Naive B cell (primary cell): ENCODE measurements at regions not wholly inside any gene's neighbourhood (a gene's known extent, or its start where the extent isn't known, plus 50 kb on each side); places are given as distances from the start of the nearest gene placed in this dataset.

Experiments
- ATAC-seq, 2 donors: fragments of 150-1000 bp; cut with Tn5 transposase; 2 replicates each; pipeline ENCODE4 v1.10.0; 2021; ENCODE audit warnings: low read depth in 2 of 2, mild to moderate bottlenecking in 2 of 2, moderate library complexity in 2 of 2
- DNase-seq: peaks from one replicate; pipeline ENCODE4 v3.0.0; 2022
- H3K27ac Mint-ChIP-seq, 6 donors: one replicate each; pipeline ENCODE4 v1.8.0; 2020 to 2022; ENCODE audit warnings: mild to moderate bottlenecking in 6 of 6, mixed read lengths in 6 of 6, moderate library complexity in 5 of 6, inconsistent platforms in 2 of 6
- H3K27me3 Mint-ChIP-seq, 3 donors: one replicate each; pipeline ENCODE4 v1.8.0; 2021 to 2022; ENCODE audit warnings: mixed read lengths in 3 of 3, mild to moderate bottlenecking in 1 of 3
- H3K36me3 Mint-ChIP-seq, 2 donors: one replicate each; pipeline ENCODE4 v1.8.0; 2020 to 2022; ENCODE audit warnings: mixed read lengths in 2 of 2, inconsistent platforms in 1 of 2, mild to moderate bottlenecking in 1 of 2
- H3K4me1 Mint-ChIP-seq, 3 donors: one replicate each; pipeline ENCODE4 v1.8.0; 2020 to 2022; ENCODE audit warnings: mixed read lengths in 3 of 3, inconsistent platforms in 1 of 3, mild to moderate bottlenecking in 1 of 3, moderate library complexity in 1 of 3
- H3K4me3 Mint-ChIP-seq, 8 donors: one replicate each; pipeline ENCODE4 v1.8.0; 2020 to 2022; ENCODE audit warnings: mild to moderate bottlenecking in 8 of 8, mixed read lengths in 8 of 8, moderate library complexity in 8 of 8, inconsistent platforms in 2 of 8
- H3K9me3 Mint-ChIP-seq, 7 donors: one replicate each; pipeline ENCODE4 v1.8.0; 2020 to 2022; ENCODE audit warnings: mixed read lengths in 7 of 7, mild to moderate bottlenecking in 5 of 7, inconsistent platforms in 2 of 7, moderate library complexity in 1 of 7

GRCh38 chr21:27596196-27596595, 629.3 kb upstream of the ADAMTS5 start:
- no peak for DNase-seq
- H3K27me3 Mint-ChIP-seq = no peaks in the 10 kb centered on the region

GRCh38 chr21:27595716-27596115, 628.8 kb upstream of the ADAMTS5 start:
- Mint-ChIP-seq H3K4me1 (no peaks in the 10 kb centered on the region), H3K27me3 (no peaks in the 10 kb centered on the region), H3K27ac (no peak overlapping the region), H3K4me3 (no peak overlapping the region), H3K36me3 (no peaks in the 10 kb centered on the region), H3K9me3 (peaks cover 0 to 12% (median 5%) of the 10 kb centered on the region in 7 donors)
- no peak for ATAC-seq
- DNase-seq = no peak

More at GRCh38 chr21:27596196-27596595, 629.3 kb upstream of the ADAMTS5 start:
- no peak overlapping the region for H3K4me3 Mint-ChIP-seq
- peaks cover 0 to 12% (median 5%) of the 10 kb centered on the region in 7 donors for H3K9me3 Mint-ChIP-seq
- H3K4me1 Mint-ChIP-seq = no peaks in the 10 kb centered on the region
- ATAC-seq = no peak
- H3K36me3 Mint-ChIP-seq = no peaks in the 10 kb centered on the region
- no peak overlapping the region for H3K27ac Mint-ChIP-seq

- H3K27me3 Mint-ChIP-seq = no peaks in the 10 kb centered on the region
- DNase-seq = no peak
- H3K9me3 Mint-ChIP-seq = peaks cover 0 to 3% (median 0%) of the 10 kb centered on the region in 7 donors
- H3K4me1 Mint-ChIP-seq = no peaks in the 10 kb centered on the region
- no peak overlapping the region for H3K27ac Mint-ChIP-seq
- H3K4me3 Mint-ChIP-seq = no peak overlapping the region
- no peaks in the 10 kb centered on the region for H3K36me3 Mint-ChIP-seq
- no peak for ATAC-seq
These were observed 623.4 kb upstream of the ADAMTS5 start for GRCh38 chr21:27590271-27590670.

- peaks cover 0 to 3% (median 0%) of the 10 kb centered on the region in 7 donors for H3K9me3 Mint-ChIP-seq
- no peaks in the 10 kb centered on the region for H3K4me1 Mint-ChIP-seq
- no peaks in the 10 kb centered on the region for H3K27me3 Mint-ChIP-seq
- no peaks in the 10 kb centered on the region for H3K36me3 Mint-ChIP-seq
- H3K4me3 Mint-ChIP-seq = no peak overlapping the region
- no peak overlapping the region for H3K27ac Mint-ChIP-seq
- ATAC-seq (no peak), DNase-seq (no peak)
These were observed 622.9 kb upstream of the ADAMTS5 start for GRCh38 chr21:27589781-27590180.

DNA sequence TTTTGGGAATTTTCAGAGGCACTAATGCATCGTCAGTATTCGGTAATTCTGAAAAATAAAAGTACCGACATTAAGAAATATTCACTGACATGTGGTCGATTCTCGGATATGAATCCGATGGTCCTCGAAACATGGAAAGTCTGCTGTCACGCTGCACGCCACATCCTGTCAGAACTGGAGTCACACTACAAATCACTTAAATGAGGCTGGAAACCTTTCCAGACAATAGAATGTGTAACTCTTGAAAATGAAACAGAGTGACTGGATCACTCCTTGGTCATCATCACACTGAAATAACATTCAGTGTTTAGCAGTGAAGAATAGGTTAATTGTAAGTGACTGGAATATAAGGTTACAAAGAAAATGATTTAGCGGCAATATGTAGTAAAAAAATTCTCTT, 620.1 kb upstream of the ADAMTS5 start:
- ATAC-seq = no peak
- no peak overlapping the region for H3K27ac Mint-ChIP-seq
- DNase-seq = no peak
- H3K36me3 Mint-ChIP-seq = no peaks in the 10 kb centered on the region
- no peaks in the 10 kb centered on the region for H3K27me3 Mint-ChIP-seq
- no peaks in the 10 kb centered on the region for H3K4me1 Mint-ChIP-seq
- H3K4me3 Mint-ChIP-seq = no peak overlapping the region
- H3K9me3 Mint-ChIP-seq = peaks cover 0 to 3% (median 0%) of the 10 kb centered on the region in 7 donors

DNA sequence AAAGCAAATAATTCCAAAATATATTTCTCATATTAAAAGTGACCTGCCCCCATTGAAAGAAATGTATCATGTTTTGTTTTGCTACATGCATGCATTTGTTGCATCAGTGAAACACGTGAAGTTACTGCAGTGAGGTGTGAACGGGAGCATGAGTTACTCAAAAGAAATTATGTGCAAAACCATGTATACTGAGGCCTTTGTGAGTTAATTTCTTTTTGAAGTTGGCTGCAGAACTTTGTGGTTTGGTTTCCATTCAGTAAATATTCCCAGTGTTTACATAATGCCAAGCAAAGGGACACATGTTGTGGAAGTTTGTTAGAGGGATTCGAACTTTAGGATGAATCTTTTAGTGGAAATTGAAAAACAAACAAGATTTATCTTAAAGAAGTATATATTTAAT, 619.4 kb upstream of the ADAMTS5 start:
- H3K4me1 Mint-ChIP-seq = no peaks in the 10 kb centered on the region
- H3K36me3 Mint-ChIP-seq = no peaks in the 10 kb centered on the region

GRCh38 chr21:27584256-27584655, 617.4 kb upstream of the ADAMTS5 start:
- Mint-ChIP-seq H3K27ac (no peak overlapping the region), H3K4me3 (no peak overlapping the region), H3K36me3 (no peaks in the 10 kb centered on the region), H3K4me1 (no peaks in the 10 kb centered on the region), H3K27me3 (no peaks in the 10 kb centered on the region), H3K9me3 (peaks cover 0 to 2% (median 0%) of the 10 kb centered on the region in 7 donors)
- ATAC-seq (no peak), DNase-seq (no peak)

More for the DNA sequence above, 619.4 kb upstream of the ADAMTS5 start:
- peaks cover 0 to 3% (median 0%) of the 10 kb centered on the region in 7 donors for H3K9me3 Mint-ChIP-seq
- H3K4me3 Mint-ChIP-seq = no peak overlapping the region
- ATAC-seq = no peak
- no peak for DNase-seq
- no peak overlapping the region for H3K27ac Mint-ChIP-seq
- no peaks in the 10 kb centered on the region for H3K27me3 Mint-ChIP-seq

GRCh38 chr21:27582948-27583430, 616.1 kb upstream of the ADAMTS5 start:
- Mint-ChIP-seq H3K36me3 (no peaks in the 10 kb centered on the region), H3K4me1 (no peaks in the 10 kb centered on the region), H3K27ac (no peak overlapping the region), H3K4me3 (no peak overlapping the region), H3K27me3 (no peaks in the 10 kb centered on the region), H3K9me3 (peaks cover 0 to 7% (median 0%) of the 10 kb centered on the region in 7 donors)
- ATAC-seq (no peak), DNase-seq (no peak)

DNA sequence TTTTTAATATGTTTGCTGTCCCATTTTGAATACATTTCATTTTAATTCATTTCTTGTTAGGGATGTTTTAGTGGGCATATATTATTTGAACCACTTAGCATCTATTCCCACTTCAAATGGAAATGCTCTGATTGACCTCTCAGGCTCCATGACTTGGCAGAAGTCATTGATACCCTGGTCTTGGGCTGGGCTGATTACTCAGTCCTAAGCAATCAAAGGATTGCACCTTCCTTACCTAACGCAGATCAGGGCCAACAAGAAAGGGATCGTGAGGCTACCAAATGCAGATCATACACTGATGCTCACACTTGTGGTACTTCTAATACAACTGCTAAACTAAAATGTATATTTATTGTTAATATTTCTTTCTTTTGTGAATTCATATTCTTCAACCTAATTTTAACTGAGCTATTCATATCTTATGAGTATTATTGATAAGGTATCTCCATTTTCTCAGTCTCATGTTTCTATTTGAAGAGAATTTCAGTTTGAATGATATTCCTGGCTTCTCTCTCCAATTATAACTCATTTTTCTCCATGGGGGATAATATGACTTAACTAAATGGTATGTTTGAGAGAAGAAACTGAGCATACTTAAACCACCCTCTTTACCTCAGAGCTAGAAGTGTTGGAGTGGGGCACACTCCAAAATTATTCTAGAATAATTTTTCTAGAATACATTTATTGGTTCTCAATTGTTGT, 615.5 kb upstream of the ADAMTS5 start:
- Mint-ChIP-seq H3K4me1 (no peaks in the 10 kb centered on the region), H3K4me3 (no peak overlapping the region), H3K27ac (no peak overlapping the region), H3K9me3 (peaks cover 0 to 7% (median 0%) of the 10 kb centered on the region in 7 donors), H3K27me3 (no peaks in the 10 kb centered on the region), H3K36me3 (no peaks in the 10 kb centered on the region)
- DNase-seq (no peak), ATAC-seq (no peak)

- Mint-ChIP-seq H3K4me1 (no peaks in the 10 kb centered on the region), H3K27ac (no peak overlapping the region), H3K27me3 (no peaks in the 10 kb centered on the region), H3K36me3 (no peaks in the 10 kb centered on the region), H3K9me3 (peaks cover 0 to 7% (median 0%) of the 10 kb centered on the region in 7 donors), H3K4me3 (no peak overlapping the region)
- ATAC-seq (no peak), DNase-seq (no peak)
These were observed 614.3 kb upstream of the ADAMTS5 start for GRCh38 chr21:27581168-27581567.

DNA sequence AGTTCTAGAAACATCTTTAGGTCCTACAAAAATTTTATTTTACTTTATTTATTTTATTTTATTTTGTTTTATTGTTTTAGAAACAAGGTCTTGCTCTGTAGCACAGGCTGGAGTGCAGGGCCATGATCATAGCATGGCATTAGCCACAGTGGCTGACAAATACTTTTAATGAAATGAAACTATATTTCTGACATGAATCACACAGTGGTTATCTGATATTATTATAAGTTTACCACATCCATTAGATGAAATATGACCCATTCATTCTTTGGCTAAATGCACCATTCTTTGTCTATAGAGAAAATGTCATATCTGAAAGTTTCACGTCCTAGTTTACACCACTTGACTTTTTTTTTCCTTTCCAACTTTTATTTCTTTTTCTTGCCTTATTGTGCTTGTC, 613.4 kb upstream of the ADAMTS5 start:
- H3K27me3 Mint-ChIP-seq = no peaks in the 10 kb centered on the region
- H3K36me3 Mint-ChIP-seq = no peaks in the 10 kb centered on the region
- peaks cover 0 to 7% (median 0%) of the 10 kb centered on the region in 7 donors for H3K9me3 Mint-ChIP-seq
- H3K4me3 Mint-ChIP-seq = no peak overlapping the region
- ATAC-seq (no peak), DNase-seq (no peak)
- no peaks in the 10 kb centered on the region for H3K4me1 Mint-ChIP-seq
- H3K27ac Mint-ChIP-seq = no peak overlapping the region

DNA sequence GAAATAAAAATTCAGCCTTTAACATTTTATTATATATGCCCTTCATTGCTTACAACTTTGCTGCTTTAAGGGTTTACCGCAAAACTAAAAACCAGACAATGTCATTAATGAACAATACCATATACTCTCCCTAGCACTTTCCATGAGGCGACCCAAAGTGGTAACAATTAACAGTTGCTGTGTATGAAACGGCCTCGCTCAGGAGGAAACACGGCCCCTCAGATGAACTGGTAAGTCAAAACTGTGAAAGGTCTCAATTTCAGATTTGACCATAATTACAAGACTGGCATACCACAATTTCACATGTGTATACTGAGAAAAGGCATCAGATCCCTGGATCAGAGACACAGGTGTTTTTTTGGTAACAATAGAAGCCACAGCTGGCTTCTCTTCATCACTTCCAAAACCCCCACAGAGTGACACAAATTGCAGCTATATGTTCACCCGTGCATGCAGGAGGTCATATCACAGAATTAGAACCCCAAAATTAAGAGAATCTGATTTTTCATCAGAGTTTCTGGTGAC, 611.9 kb upstream of the ADAMTS5 start:
- Mint-ChIP-seq H3K4me1 (no peaks in the 10 kb centered on the region), H3K9me3 (peaks cover 3 to 14% (median 5%) of the 10 kb centered on the region in 7 donors), H3K27me3 (no peaks in the 10 kb centered on the region), H3K36me3 (no peaks in the 10 kb centered on the region), H3K4me3 (no peak overlapping the region), H3K27ac (no peak overlapping the region)
- ATAC-seq (no peak), DNase-seq (no peak)

DNA sequence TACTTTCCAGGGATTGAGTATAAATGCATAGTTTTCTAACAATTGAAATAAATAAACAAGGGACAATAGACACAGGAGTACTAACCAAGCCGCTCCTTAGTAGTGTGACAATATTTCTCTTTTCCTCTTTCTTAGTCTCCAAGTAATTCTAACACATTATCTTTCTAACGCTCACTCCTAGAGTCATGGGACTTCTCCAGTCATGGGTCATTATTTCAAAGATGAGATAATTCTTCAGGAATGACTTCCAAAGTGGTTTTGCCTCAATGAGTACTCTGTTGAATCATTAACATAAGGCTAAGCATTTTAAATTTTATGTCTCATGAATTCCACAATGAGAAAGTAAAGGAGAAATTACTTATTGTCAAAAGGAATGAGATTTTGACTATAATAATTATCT, 605.8 kb upstream of the ADAMTS5 start:
- H3K9me3 Mint-ChIP-seq = peaks cover 2 to 9% (median 5%) of the 10 kb centered on the region in 7 donors
- DNase-seq (no peak), ATAC-seq (no peak)
- no peaks in the 10 kb centered on the region for H3K36me3 Mint-ChIP-seq
- H3K4me1 Mint-ChIP-seq = no peaks in the 10 kb centered on the region
- H3K27me3 Mint-ChIP-seq = no peaks in the 10 kb centered on the region
- no peak overlapping the region for H3K27ac Mint-ChIP-seq
- H3K4me3 Mint-ChIP-seq = no peak overlapping the region

DNA sequence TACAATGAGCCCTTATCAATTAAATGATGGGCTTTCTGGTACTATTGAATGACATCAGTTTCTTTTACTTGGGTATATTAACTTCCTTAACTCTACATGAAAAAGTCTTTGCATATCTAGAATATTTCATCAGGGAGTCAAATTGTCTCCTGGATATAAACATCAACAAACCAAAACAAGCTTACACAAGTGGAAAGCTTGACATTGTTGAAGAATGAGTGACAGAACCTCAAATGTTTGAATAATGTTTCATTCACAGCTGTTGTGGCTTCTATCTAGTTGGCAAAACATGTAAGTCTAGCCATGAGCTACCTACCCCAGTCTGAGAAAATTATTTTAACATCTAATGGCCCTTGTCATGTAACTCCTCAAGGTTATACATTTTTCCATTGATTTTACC, 604.8 kb upstream of the ADAMTS5 start:
- Mint-ChIP-seq H3K4me3 (no peak overlapping the region), H3K36me3 (no peaks in the 10 kb centered on the region), H3K27me3 (no peaks in the 10 kb centered on the region), H3K9me3 (peaks cover 2 to 9% (median 5%) of the 10 kb centered on the region in 7 donors), H3K4me1 (no peaks in the 10 kb centered on the region), H3K27ac (no peak overlapping the region)
- no peak for DNase-seq
- no peak for ATAC-seq
